ENCODE measurements at regions not wholly inside any gene's neighbourhood (a gene's known extent, or its start where the extent isn't known, plus 50 kb on each side); places are given as distances from the start of the nearest gene placed in this dataset.
"Not testable (repeated sequence)": the region's sequence is repeated elsewhere in the genome, so short reads cannot be mapped to it uniquely, and the experiment has no call there.

DNA sequence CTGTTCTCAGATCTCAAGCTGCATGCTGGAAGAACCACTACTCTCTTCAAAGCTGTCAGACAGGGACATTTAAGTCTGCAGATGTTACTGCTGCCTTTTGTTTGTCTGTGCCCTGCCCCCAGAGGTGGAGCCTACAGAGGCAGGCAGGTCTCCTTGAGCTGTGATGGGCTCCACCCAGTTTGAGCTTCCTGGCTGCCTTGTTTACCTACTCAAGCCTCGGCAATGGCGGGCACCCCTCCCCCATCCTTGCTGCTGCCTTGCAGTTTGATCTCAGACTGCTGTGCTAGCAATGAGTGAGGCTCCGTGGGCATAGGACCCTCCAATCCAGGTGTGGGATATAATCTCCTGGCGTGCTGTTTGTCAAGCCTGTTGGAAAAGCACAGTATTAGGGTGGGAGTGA lies 1122.9 kb downstream of the DNAJB9 start:
- TF ChIP-seq, protein P1, sequence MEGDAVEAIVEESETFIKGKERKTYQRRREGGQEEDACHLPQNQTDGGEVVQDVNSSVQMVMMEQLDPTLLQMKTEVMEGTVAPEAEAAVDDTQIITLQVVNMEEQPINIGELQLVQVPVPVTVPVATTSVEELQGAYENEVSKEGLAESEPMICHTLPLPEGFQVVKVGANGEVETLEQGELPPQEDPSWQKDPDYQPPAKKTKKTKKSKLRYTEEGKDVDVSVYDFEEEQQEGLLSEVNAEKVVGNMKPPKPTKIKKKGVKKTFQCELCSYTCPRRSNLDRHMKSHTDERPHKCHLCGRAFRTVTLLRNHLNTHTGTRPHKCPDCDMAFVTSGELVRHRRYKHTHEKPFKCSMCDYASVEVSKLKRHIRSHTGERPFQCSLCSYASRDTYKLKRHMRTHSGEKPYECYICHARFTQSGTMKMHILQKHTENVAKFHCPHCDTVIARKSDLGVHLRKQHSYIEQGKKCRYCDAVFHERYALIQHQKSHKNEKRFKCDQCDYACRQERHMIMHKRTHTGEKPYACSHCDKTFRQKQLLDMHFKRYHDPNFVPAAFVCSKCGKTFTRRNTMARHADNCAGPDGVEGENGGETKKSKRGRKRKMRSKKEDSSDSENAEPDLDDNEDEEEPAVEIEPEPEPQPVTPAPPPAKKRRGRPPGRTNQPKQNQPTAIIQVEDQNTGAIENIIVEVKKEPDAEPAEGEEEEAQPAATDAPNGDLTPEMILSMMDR (conservative IDR thresholded peaks at IDR 0.05; ENCODE audit: low read depth, low read length) = not testable (repeated sequence)
- not testable (repeated sequence) for TF ChIP-seq EZH2phosphoT487 (IDR thresholded peaks at IDR 0.05; ENCODE audit: borderline replicate concordance, low read length); EZH2 (IDR thresholded peaks at IDR 0.05; ENCODE audit: low read length, unreplicated experiment)

All from PC-3 (cell line).